SJSA1 (cell line): ENCODE measurements at regions not wholly inside any gene's neighbourhood (a gene's known extent, or its start where the extent isn't known, plus 50 kb on each side); places are given as distances from the start of the nearest gene placed in this dataset.

ENCODE experiments used
- DNase-seq, 2 experiments: peaks; one replicate each; pipeline ENCODE4 v3.0.0-alpha.2; 2015 to 2020; ENCODE audit warnings: low spot score in 2 of 2, low read depth in 1 of 2
- H3K27ac ChIP-seq: fragments of 250-450 bp; sonication (Bioruptor Pico); 2 replicates; pipeline ENCODE4 v1.5.1; 2020; ENCODE audit warnings: mild to moderate bottlenecking, moderate library complexity
- H3K27me3 ChIP-seq: fragments of 250-450 bp; sonication (Bioruptor Pico); replicated peaks from 2 replicates; pipeline ENCODE4 v1.5.1; 2020; ENCODE audit warnings: mild to moderate bottlenecking, moderate library complexity
- H3K36me3 ChIP-seq: fragments of 250-450 bp; sonication (Bioruptor Pico); 2 replicates; pipeline ENCODE4 v1.5.1; 2020; ENCODE audit warnings: mild to moderate bottlenecking
- H3K4me1 ChIP-seq: fragments of 250-450 bp; sonication (Bioruptor Pico); replicated peaks from 2 replicates; pipeline ENCODE4 v1.6.1; 2021; ENCODE audit warnings: mild to moderate bottlenecking
- H3K4me3 ChIP-seq: fragments of 250-450 bp; sonication (Bioruptor Pico); 2 replicates; pipeline ENCODE4 v1.5.1; 2020; ENCODE audit warnings: mild to moderate bottlenecking
- H3K9me3 ChIP-seq: fragments of 250-450 bp; sonication (Bioruptor Pico); replicated peaks from 2 replicates; pipeline ENCODE4 v1.5.1; 2020; ENCODE audit warnings: mild to moderate bottlenecking

DNA sequence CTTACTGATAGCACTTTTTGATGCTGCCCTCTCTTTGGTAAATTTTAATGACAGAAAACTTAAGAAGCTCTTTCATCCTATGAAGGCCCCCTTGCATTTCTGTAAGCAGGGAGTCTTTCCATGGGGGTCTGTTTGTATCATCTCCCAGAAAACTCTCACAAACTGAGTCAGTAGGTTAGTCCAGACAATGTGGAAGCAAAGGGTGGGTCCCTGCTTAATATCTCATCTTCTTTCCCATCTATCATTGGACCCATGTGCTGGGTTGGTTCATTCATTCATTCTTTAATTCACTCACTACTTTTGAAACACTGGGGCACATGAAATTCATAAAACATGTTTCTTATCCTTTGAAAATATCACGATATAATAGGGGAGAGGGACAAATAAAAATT, 164.3 kb downstream of the NTMT2 start:
- peaks cover 26% of the 10 kb centered on the region for H3K4me1 ChIP-seq
- no peak for DNase-seq

DNA sequence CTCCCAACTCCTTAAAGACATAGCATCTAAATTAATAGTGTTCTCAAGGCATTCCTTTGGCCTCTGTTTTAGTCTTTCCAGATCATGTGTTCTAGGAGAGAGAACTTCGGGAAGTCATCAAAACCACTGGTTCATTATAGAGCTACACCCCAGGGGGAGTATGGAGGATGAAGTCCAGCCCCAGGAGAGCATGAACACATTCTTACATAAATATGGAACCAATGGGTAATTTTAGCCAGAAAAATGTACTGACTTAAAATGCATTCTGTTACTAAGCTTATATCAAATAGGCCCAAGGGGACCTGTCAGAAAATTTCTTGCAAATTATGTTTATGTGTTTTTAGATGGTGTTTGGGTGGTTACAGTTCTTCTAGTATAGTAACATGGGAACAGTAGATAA, 165.2 kb downstream of the NTMT2 start:
- Histone ChIP-seq H3K9me3 (0 out of 2 replicates have a peak, but pooled peaks cover 4% of the 10 kb centered on the region), H3K4me1 (peaks cover 26% of the 10 kb centered on the region), H3K4me3 (no peak overlapping the region), H3K27ac (peak overlapping the region; percentile 74; the same call in 1 of the 2 replicates), H3K36me3 (no peaks in the 10 kb centered on the region), H3K27me3 (no peaks in the 10 kb centered on the region)
- no peak for DNase-seq

More for the DNA sequence above, 164.3 kb downstream of the NTMT2 start:
- Histone ChIP-seq H3K27ac (peak overlapping the region; percentile 74), H3K4me3 (no peak overlapping the region), H3K9me3 (0 out of 2 replicates have a peak, but pooled peaks cover 4% of the 10 kb centered on the region), H3K27me3 (no peaks in the 10 kb centered on the region), H3K36me3 (no peaks in the 10 kb centered on the region)

DNA sequence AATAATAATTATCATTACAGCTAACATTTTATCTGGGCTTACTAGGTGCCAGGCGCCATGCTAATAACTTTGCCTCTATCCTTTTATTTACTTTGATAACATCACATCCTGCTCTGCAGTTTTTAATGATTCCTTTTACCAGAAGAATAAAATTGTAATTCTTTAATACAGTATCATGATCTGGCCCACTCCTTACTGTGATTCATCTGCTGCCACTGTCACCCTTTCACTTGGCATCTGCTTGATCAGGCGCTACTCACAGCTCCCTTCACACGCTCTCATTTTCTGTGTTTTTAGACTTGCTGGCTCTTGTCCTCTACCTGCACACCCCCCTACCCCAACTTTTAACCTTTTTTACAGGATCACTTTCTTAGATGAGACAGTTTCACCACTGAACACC, 167.5 kb downstream of the NTMT2 start:
- Histone ChIP-seq H3K4me1 (peaks cover 26% of the 10 kb centered on the region), H3K9me3 (0 out of 2 replicates have a peak, but pooled peaks cover 4% of the 10 kb centered on the region), H3K27me3 (no peaks in the 10 kb centered on the region), H3K4me3 (no peak overlapping the region), H3K36me3 (no peaks in the 10 kb centered on the region), H3K27ac (no peak overlapping the region)
- DNase-seq, result no peak

DNA sequence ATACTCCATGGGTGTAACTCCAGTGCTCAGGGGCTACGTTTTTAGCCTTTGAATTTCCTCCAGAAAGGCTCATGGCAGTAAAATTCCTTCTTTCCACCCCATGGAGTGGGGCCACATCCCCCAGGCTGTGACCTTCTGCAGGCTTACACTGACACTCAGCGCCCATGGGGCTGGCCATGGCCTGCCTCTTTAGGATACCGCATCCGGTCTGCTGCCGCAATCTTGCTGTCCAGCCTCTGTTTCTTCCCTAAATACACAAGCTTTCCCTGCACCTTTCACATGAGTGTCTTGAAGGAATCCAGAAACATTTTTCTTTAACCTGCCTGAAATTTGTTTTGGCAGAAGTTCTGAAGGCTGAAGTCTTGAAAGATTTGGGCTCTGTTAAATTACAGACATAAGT, 170.5 kb downstream of the NTMT2 start:
- Histone ChIP-seq H3K9me3 (no peaks in the 10 kb centered on the region), H3K27me3 (no peaks in the 10 kb centered on the region), H3K4me1 (no peaks in the 10 kb centered on the region; the same call in 1 of the 2 replicates), H3K4me3 (no peak overlapping the region), H3K27ac (no peak overlapping the region), H3K36me3 (no peaks in the 10 kb centered on the region)
- no peak for DNase-seq

DNA sequence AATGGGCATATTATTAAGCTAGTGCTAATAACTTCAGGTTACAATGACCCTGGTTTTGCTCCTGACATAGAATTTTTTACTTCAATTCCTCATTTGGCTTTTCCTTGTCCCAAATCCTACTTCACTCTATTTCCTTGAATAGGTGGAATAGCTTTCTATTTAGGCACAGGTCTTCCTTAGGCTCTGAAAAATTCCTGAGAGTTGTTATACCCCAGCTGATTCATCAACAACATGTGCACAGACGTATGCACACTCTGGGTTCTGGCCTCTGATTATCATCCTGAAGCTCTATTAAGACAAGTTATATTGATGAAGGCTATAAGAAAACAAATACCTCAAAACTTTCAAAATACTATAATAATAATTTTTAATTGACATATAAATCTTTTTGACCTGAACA, 172.4 kb downstream of the NTMT2 start:
- no peak for DNase-seq
- H3K4me3 ChIP-seq, result no peak overlapping the region
- no peaks in the 10 kb centered on the region for H3K4me1 ChIP-seq
- no peak overlapping the region for H3K27ac ChIP-seq
- H3K27me3 ChIP-seq, result no peaks in the 10 kb centered on the region
- H3K36me3 ChIP-seq, result no peaks in the 10 kb centered on the region
- no peaks in the 10 kb centered on the region for H3K9me3 ChIP-seq

DNA sequence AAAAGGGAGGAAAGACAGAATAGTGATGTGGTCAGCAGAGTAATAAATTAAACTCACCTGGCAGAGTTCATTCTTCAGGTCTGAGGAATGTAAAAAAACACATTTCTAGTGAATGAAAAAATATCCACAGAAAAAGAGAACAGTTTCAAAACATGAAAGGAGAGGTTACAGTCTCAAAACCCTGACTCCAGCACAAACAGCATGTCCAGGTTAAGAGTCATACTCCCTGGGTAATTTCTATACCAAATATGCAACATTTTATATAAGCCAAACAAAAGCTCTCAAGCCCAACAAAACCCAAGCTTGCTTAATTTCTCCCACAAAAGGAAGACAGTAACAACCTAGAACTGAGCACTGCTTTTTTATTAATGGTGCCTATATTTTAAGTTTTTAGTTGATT, 173.0 kb downstream of the NTMT2 start:
- H3K4me3 ChIP-seq, result no peak overlapping the region
- no peaks in the 10 kb centered on the region for H3K27me3 ChIP-seq
- H3K9me3 ChIP-seq, result no peaks in the 10 kb centered on the region
- no peak overlapping the region for H3K27ac ChIP-seq
- no peaks in the 10 kb centered on the region for H3K4me1 ChIP-seq
- DNase-seq, result no peak
- H3K36me3 ChIP-seq, result no peaks in the 10 kb centered on the region

DNA sequence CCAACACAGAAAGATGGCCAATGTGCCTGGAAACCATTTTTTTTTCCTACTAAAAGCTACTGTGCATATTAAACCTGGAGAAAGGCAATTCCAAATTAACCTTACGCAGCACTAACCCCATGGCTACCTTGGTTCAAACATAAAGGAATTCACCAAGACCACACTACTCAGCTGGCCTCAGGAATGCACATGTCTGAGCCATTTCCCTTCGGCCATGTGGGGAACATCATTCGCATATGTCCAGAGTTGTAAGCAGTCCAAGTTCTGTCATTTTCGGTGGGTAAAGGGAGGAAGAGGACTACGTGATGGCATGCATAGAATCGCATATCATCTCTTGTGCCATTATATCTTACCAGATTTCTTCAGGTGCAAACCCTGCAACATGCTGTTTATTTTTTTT, 175.4 kb downstream of the NTMT2 start:
- Histone ChIP-seq H3K36me3 (no peaks in the 10 kb centered on the region), H3K9me3 (no peaks in the 10 kb centered on the region), H3K4me1 (no peaks in the 10 kb centered on the region), H3K4me3 (no peak overlapping the region), H3K27me3 (no peaks in the 10 kb centered on the region), H3K27ac (no peak overlapping the region)
- no peak for DNase-seq

DNA sequence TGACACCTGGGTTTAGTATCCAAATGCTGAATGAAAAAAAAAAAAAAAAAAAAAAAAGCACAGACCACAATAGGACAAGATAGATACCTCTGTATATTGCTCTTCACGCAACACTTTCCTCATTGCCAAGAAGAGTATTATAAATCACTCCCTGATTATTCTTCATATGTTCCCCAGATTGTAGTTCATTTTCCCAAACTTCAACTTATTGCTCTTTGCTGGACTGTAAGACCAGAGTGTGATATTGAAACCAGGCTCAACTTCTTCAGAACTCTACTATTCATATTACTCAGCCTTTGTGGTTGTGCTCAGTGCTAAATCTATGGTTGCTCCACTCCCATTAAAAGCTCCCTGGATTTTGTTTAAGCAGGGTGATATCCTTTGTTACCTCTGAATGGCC, 180.4 kb downstream of the NTMT2 start:
- no peaks in the 10 kb centered on the region for H3K9me3 ChIP-seq
- H3K27me3 ChIP-seq, result no peaks in the 10 kb centered on the region
- H3K27ac ChIP-seq, result no peak overlapping the region
- no peak overlapping the region for H3K4me3 ChIP-seq
- no peak for DNase-seq
- no peaks in the 10 kb centered on the region for H3K36me3 ChIP-seq
- no peaks in the 10 kb centered on the region for H3K4me1 ChIP-seq

DNA sequence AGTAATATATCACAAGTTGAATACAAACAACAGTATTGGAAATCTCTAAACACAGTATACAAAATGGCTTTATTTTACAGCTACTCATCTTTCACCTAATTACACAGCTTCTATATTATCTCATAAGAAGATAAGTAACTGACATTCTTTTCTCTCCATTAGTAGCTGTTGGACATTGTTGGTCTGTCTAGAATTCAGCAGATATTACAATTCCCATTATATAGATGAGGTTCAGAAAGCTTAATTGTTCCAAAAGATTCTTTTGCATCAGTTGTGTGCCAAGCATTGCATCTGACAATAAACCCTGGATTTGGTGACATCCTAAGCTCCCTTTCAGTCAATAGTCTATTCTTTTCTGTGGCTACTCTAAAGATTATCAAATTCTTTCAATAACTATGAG, 187.0 kb downstream of the NTMT2 start:
- no peaks in the 10 kb centered on the region for H3K4me1 ChIP-seq
- DNase-seq, result no peak
- H3K9me3 ChIP-seq, result no peaks in the 10 kb centered on the region
- no peak overlapping the region for H3K4me3 ChIP-seq
- no peaks in the 10 kb centered on the region for H3K27me3 ChIP-seq
- H3K27ac ChIP-seq, result no peak overlapping the region
- H3K36me3 ChIP-seq, result no peaks in the 10 kb centered on the region

DNA sequence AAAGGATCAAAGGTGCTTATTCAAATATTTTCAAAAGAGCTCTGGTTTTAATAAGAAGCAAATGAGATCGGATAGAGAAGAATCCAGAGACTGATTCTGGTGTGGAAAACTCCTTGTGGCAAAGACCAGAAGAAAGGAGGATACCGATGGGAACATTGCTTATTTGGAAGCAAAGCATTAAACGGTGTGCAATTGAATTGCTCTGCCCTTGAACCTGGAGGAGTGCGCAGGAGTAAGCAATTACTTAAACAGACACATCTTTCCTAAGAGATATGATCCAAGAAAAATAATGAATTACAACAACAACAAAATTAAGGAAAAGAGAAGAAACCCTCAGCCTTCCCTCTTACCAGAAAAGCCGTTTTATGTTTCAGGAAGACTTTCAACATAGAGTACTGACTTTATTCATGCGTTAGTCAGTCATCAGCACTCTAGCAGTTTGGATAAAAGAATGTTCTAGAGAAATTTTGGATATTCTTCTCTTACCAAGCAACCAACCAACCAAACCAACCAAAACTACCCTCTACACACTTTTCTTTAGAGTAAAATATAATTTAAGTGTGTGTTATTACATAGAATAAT, 191.7 kb downstream of the NTMT2 start:
- Histone ChIP-seq H3K4me1 (no peaks in the 10 kb centered on the region), H3K36me3 (no peaks in the 10 kb centered on the region), H3K27ac (no peak overlapping the region), H3K9me3 (no peaks in the 10 kb centered on the region), H3K4me3 (no peak overlapping the region), H3K27me3 (no peaks in the 10 kb centered on the region)
- no peak for DNase-seq

DNA sequence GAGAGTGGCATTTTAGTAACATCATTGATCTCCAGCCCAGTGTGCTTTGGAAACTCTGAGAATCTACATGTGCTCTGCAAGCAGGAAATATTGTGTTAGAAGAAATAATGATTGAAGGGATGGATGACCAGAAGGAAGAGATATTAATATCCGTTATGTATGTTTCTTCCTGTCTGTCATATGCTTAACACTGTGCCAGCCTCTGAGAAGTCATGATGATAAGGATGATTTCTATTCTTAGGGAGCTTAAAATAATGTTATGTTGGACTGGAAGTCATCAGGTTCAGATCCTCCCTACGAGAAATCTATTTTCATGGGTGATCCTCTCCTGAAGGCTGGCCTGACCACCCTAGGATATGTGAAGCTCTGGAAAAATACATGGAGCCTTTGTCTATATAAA, 192.4 kb upstream of the GORAB start:
- Histone ChIP-seq H3K4me3 (no peak overlapping the region), H3K27ac (no peak overlapping the region), H3K36me3 (no peaks in the 10 kb centered on the region), H3K27me3 (no peaks in the 10 kb centered on the region), H3K9me3 (no peaks in the 10 kb centered on the region), H3K4me1 (no peaks in the 10 kb centered on the region)
- no peak for DNase-seq

DNA sequence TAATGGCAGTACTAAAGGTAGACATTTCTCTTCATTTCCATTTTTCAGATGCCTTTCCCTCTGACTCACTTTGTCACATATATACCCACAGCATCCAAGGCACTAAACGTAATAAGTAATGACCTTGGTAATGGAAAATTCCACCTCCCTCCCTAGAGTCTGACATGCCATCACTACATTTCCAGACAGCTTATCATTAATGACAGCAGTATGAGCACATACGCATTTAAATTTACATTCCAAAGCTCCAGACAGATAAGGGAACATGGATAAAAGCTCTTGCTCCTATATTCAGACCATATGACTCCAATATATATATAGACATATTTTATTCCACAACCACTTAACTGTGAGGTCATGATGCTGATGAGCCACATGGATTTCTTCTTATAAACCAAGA, 191.7 kb upstream of the GORAB start:
- no peaks in the 10 kb centered on the region for H3K27me3 ChIP-seq
- H3K4me1 ChIP-seq, result no peaks in the 10 kb centered on the region
- no peak overlapping the region for H3K4me3 ChIP-seq
- no peaks in the 10 kb centered on the region for H3K36me3 ChIP-seq
- no peak for DNase-seq
- no peak overlapping the region for H3K27ac ChIP-seq
- no peaks in the 10 kb centered on the region for H3K9me3 ChIP-seq

DNA sequence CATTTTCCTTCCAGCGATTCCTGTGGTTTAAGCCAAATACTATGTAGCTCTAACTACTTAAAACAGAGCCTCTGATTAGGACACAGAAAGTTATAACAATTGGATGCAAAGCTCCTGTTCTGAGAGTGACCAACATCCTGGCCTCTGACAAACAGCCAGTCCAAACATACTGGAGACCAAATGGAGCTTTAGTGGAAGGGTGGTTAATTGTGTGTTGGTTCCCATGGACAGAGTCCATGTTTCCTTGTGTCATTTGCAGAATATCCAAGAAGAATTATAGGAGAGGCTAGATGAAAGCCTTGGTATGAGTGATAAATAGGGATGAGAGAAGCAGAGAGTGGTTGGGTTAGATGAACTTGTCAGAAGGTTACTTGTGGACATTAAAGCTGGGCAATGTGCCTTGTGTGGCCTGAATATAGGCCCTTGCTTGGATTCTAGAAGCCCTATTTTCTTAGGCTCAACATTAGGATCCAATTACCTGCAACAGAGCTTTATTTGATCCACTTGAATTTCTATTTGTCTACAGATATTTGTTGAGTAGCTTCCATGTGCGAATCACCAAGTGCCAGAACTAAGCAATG, 180.5 kb upstream of the GORAB start:
- Histone ChIP-seq H3K27ac (no peak overlapping the region), H3K4me3 (no peak overlapping the region), H3K36me3 (no peaks in the 10 kb centered on the region), H3K27me3 (no peaks in the 10 kb centered on the region), H3K9me3 (no peaks in the 10 kb centered on the region), H3K4me1 (no peaks in the 10 kb centered on the region)
- DNase-seq, result no peak

DNA sequence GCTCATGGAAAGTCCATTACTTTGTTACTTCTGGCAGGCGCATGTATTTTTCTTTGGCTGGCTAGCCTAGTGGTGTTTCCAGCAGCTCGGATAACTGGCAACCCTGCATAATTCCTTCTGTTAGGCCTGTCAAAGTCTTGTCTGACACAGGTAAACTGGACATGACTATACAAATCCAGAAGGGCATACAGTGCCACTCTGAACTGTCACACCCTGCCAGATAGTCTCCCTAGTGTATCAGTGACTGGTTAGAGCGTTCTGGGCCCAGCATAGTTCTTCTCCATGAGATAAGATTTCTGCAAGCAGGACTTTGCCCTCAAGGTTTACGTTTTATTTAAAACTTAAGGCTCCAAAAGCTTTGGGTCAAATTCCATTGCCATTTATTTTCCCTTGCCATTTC, 177.7 kb upstream of the GORAB start:
- Histone ChIP-seq H3K4me3 (no peak overlapping the region), H3K4me1 (no peaks in the 10 kb centered on the region), H3K27me3 (no peaks in the 10 kb centered on the region), H3K9me3 (0 out of 2 replicates have a peak, but pooled peaks cover 3% of the 10 kb centered on the region), H3K27ac (no peak overlapping the region), H3K36me3 (no peaks in the 10 kb centered on the region)
- no peak for DNase-seq

DNA sequence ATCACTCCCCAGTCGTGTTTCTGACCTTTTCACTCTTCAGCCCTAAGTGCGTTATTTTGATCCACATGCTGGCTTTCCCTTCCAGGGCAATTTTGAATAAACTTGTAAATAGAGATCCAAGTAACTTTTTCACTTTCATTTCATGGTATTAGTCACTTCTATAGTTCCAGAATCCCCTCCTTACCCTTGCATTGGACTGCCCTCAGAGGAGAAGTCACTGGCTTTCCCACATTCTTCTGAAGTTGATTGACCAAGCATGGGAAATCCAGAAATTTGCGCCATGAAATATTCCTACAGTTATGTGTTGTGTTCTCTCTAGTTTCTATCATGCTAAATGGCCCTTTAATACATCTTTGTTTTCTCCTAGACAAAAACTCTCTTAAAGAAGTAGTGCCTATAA, 177.3 kb upstream of the GORAB start:
- no peak overlapping the region for H3K27ac ChIP-seq
- H3K4me1 ChIP-seq, result no peaks in the 10 kb centered on the region
- H3K9me3 ChIP-seq, result 0 out of 2 replicates have a peak, but pooled peaks cover 3% of the 10 kb centered on the region
- H3K4me3 ChIP-seq, result no peak overlapping the region
- DNase-seq, result no peak
- no peaks in the 10 kb centered on the region for H3K36me3 ChIP-seq
- no peaks in the 10 kb centered on the region for H3K27me3 ChIP-seq
